Endothelial cell of umbilical vein (primary cell): ENCODE measurements at regions not wholly inside any gene's neighbourhood (a gene's known extent, or its start where the extent isn't known, plus 50 kb on each side); places are given as distances from the start of the nearest gene placed in this dataset.

ENCODE experiments used
- CTCF ChIP-seq, 2 donors: IDR thresholded peaks; 1 replicate in 1 of 2; 2 replicates in 1 of 2; pipeline ENCODE4 v1.5.1; 2011; ENCODE audit warnings: low read length in 2 of 2, mild to moderate bottlenecking in 2 of 2, moderate library complexity in 2 of 2, control low read depth in 1 of 2, inconsistent platforms in 1 of 2, low read depth in 1 of 2; ENCODE audit not compliant: insufficient read depth in 1 of 2; ENCODE audit errors: extremely low read depth in 1 of 2
- EZH2 ChIP-seq: IDR thresholded peaks from 2 replicates; pipeline ENCODE4 v1.6.1; 2012; ENCODE audit warnings: borderline replicate concordance, low read depth, mild to moderate bottlenecking, moderate library complexity, low read length, inconsistent platforms; ENCODE audit not compliant: severe bottlenecking
- MYC ChIP-seq: IDR thresholded peaks from one replicate; pipeline ENCODE4 v1.6.1; 2011; ENCODE audit warnings: mild to moderate bottlenecking, low read depth, low read length
- POLR2A ChIP-seq: IDR thresholded peaks from 2 replicates; pipeline ENCODE4 v1.6.1; 2012; ENCODE audit warnings: low read depth, mild to moderate bottlenecking, control low read depth, low read length
- POLR2AphosphoS5 ChIP-seq: IDR thresholded peaks from 2 replicates; pipeline ENCODE4 v1.6.1; 2012; ENCODE audit warnings: low read depth, mild to moderate bottlenecking, control low read depth, low read length, moderate library complexity; ENCODE audit not compliant: insufficient read depth

- TF ChIP-seq MYC = no peak
- TF ChIP-seq POLR2A = no peak
- no peak for TF ChIP-seq CTCF (IDR thresholded peaks at IDR 0.05; ENCODE audit: extremely low read depth in 1 of 2, insufficient read depth in 1 of 2, low read depth in 1 of 2, low read length in 2 of 2)
- TF ChIP-seq EZH2 = no peak
- no peak for TF ChIP-seq POLR2AphosphoS5
Measured at GRCh38 chr3:166472015-166472414, 634.8 kb upstream of the BCHE start.
